ENCODE measurements at regions not wholly inside any gene's neighbourhood (a gene's known extent, or its start where the extent isn't known, plus 50 kb on each side); places are given as distances from the start of the nearest gene placed in this dataset.

GRCh38 chr5:124692950-124693349 is 53.5 kb downstream of the ZNF608 start:
- no peak for DNase-seq

DNA sequence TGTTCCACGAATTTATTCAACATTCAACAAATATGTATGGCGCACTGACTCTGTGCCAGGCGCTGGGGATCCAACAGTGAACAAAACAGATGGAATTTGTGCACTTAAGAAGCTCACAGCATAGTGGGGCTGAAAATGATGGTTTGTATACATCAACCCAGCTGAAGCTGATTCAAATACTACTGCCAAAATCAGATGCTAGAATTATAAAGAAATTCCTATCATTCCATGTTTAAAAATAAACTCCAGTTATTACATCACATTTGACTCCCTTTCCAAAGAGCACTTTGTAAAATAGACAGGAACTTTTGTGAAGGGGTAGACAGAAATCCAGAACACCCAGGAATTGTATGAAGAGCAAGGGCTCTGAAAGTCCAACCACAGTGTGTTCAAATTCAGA is 54.1 kb downstream of the ZNF608 start:
- no peak for DNase-seq

GRCh38 chr5:124689653-124690052 is 56.8 kb downstream of the ZNF608 start:
- no peak for DNase-seq

DNA sequence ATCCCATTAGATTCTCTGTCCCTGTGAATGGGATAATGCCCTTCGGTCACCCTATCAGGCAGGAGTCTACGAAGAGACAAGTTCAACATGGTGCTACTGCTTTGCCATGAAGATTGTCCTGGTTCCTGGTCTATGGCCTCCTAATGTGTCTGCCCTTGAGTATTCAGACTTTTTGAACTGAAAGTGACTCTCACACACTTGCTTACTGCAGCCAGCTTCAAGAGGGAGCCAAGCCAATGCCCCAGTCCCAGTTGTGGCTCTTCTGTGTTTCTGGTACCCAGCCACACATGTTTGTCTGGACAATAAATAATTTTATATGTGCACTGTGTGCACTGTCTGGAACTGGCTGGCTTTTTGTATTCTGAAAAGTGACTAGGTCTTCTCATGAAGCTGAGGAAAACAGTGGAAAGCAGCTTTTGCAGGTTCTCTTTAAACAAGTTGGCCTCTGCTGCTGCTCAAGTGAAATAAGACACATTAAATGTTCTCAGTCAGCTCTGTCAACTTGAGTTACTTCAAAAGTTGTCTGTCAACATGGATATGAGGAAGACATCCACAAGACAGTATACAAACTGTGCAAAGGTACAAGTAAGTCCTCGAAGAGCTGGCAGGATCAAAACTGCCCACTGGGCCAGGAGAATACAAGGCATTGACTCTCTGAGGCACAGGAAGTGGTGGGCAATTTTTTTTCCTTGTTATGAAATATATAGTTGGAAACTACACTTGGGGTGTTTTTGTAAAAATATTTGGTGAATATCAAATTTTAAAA is 60.0 kb downstream of the ZNF608 start:
- no peak for DNase-seq

- no peak for DNase-seq
Observed at GRCh38 chr5:124685404-124685930, 61.0 kb downstream of the ZNF608 start.

DNA sequence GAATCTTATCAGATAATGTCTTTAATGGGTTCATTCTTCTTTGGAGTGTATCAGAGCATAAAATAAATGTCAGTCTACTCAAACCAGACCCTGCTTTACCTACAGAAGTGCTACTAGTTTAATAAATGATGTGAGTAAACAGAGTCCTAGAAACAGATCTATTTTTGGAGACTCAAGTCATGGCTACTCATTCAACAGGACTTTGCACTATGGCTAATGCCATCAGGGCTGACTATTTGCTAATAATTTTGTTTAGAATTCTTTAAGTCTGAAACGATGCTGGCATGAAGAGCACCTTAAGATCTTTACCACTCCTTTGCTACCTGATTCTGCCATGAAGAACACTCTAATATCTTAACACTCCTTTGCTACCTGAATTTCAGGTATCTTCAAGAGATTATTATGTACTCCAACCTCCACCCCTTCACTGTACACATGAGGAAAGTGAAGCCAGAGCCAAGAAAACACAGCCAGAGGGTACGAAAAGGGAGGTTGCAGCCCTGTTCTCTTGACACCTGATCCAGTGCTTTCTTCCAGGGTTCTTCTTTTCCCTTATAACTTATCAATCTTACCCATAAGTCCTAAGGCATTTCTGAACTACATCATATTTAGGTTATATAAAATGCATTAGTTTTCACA is 62.4 kb downstream of the ZNF608 start:
- DNase-seq, result no peak

DNA sequence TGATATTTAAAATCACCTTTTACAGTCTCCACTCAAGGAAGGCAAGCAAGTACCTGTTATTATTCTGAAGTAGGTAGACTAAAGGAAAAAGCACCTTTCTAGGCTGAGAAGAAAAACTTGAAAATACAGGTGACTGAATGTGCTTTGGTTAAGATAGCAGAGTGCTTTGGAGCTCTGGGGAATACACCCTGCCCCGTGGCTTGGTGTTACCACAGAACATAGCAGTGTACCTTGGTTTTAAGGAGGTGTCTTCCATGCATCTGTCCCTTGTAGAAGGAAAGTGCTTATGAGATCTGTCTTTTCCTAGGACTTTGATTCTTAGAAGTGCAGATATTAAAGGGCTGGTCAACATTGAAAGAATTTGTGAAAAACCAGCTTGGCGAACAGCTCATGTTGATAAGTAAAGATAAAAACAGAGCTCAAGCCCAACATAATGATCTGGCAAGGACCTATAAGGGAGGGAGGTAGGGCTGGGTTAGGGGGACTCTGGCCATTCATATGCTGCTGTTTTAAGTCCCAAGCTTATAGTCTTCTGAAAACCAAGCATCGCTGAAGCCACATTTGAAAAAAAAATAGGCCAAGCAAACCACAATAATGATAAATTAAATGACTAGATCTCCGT is 66.8 kb downstream of the ZNF608 start:
- no peak for DNase-seq

DNA sequence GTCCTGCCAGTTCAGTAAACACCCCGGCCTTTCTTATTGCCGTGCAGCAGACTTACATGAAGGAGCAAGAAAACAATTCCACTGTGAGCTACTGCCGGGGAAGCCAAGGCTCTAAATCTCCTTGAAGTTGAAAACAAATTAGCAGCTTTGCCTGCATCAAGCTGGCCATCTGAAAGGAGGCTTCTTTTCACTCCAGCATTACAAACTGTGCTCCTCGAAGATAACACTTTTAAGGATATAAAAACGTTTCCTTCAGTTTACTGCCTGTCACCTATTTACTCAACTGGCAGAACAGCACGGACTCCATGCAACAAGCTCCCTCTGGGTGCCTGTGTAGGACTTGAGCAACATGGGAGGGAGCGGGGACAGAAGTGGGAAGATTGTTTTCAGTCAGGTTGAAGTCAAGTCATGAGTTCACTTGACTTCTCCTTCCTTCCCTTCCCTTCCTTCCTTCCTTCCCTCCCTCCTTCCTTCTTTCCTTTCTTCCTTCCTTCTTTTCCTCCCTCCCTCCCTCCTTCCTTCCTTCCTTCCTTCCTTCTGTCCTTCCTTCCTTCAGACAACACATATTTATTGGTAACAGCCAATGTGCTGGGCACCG is 67.4 kb downstream of the ZNF608 start:
- DNase-seq, result no peak

DNA sequence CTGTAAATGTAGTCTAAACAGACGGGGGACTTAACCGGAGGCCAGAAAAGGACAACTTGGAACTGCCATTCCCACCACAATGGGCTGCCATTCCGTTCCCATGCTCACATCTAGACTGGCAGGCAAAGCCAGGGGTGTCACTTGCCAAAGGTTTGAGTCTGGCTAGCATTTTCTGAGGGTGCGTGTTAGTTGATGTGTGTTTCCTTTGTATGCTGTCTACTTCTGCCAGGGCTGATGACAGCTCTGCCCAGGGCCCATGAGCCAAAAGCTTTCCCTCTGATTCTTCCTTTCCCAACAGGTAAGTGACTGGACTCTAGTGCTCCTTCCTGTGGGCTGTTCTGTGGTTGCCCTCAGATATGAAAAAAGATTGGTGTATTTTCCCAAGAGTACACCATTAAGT is 68.0 kb downstream of the ZNF608 start:
- DNase-seq, result no peak

DNA sequence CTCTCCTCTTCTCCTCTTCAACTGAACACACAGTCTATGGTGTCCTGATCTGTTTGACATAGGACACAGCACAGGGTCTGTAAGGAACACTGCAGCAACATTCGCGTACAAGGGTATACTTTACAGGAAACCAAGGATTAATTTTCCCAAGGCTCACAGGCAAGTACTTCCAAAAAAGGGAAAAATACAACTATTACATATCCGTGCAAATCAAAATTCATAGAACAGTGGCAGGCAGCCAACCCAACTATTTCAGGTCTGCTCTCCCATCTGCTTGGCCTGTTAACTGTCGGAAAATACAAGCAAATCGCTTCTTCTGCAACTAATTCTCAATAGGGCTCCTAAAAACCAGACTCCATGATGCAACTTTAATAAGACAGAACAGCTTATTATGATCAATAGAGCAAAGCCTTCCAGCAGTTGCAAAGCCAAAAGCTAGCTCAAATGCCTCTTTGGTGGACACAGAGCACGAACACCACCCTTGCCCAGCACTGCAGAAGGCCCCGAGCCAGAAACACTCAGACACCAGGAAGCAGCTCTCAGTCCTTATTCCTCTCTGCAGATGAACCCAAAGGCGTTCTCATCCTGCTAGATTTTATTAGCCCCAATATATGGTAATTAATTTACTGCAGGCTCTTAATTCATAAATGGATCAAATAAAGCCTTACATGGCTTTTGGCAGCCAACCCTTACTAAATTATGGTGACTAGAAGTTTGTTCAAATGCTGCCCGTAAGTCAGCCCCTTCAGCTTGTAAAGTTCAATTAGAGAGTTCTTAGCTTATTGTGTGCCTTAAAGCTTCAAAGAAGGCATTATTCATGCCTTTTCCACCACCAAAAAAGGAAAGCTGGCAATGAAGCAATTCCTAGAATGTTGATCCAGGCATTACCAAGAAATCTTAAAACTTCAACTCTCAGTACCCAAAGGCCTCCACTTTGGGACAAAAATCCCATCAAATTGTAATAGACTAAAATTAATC is 68.8 kb downstream of the ZNF608 start:
- DNase-seq, result no peak

- no peak for DNase-seq
Observed at GRCh38 chr5:124675931-124676846, 70.2 kb downstream of the ZNF608 start.

DNA sequence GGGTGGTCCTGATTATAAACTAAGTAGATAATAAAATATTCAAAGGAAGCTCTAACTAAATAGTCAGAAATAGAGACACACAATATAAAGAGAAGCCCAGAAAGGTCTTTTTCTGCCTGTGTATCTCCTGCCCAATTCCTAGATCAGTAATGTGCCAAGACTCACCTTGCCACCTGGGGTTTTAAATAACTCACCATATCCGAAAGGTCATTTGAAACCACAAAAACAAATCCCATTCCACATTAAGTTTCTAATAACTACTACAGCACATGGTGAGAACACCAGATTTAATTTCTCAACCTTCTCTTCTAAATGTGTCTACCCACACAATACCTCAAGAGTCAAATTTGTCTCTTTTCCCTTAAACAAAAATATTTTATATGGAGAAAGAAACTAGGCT is 75.2 kb downstream of the ZNF608 start:
- no peak for DNase-seq

DNA sequence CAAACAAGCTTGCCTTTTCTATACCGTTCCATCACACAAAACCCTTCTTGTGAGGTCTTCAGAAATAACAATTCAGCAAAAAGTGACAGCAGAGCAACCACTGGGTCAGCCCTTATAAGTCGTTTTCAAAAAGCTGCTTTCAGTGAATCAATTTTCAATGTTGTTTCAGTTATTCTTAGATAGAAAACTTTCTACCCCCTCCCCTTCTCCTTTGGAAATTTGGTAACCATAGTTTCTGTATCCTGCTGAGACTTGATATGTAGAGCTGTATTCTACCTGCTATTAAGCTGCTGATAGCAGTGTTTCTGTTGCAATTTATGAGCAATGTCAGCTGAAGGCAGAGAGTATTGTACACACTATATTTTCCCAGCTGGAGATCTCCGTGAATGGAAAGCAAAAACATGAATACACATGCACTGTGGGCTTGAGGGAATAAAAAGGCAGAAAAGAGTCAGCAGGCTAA is 75.7 kb downstream of the ZNF608 start:
- DNase-seq, result no peak

- DNase-seq, result no peak
Observed at GRCh38 chr5:124669956-124670721, 76.3 kb downstream of the ZNF608 start.

DNA sequence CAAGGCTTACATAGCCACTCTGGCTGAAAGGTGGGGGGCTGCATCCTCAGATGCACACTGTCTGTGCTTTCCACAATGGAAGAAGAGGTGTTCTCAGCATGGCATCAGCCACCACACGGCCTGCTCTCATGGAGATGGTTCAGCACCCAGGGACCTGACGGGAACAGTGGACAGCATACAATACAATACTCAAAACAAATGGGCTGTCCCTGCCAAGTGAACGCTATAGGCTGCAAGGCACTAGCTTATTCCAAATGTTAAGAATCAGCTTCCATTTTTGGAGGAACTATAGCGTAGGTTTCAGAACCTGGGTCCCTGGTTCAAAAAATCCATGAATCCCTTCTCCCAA is 77.2 kb downstream of the ZNF608 start:
- no peak for DNase-seq

GRCh38 chr5:124668353-124669299 is 77.8 kb downstream of the ZNF608 start:
- no peak for DNase-seq

- DNase-seq, result no peak
Observed at GRCh38 chr5:124665625-124666024, 80.8 kb downstream of the ZNF608 start.

DNA sequence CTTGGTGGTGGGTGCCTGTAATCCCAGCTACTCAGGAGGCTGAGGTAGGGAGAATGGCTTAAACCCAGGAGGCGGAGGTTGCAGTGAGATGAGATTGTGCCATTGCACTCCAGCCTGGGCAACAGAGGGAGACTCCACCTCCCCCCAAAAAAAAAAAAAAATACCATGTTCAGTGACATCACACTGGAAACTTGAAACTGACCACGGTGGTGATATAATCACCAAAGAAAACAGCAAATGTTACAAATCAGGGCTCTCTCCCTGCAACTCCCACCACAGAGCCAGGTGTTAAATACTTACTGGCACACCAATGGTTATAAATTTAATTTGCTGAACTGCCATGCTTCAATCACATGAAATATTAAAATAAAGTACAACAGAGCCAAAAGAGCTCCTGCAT is 81.4 kb downstream of the ZNF608 start:
- DNase-seq, result no peak

- no peak for DNase-seq
Observed at GRCh38 chr5:124664287-124664686, 82.2 kb downstream of the ZNF608 start.

All from CD4-positive, alpha-beta T cell treated with Interleukin-4 for 1 hour (primary cell).